ENCODE measurements at regions not wholly inside any gene's neighbourhood (a gene's known extent, or its start where the extent isn't known, plus 50 kb on each side); places are given as distances from the start of the nearest gene placed in this dataset.
"Not testable (repeated sequence)": the region's sequence is repeated elsewhere in the genome, so short reads cannot be mapped to it uniquely, and the experiment has no call there.

- in situ Hi-C loops (cut with MboI; ENCODE audit: low sequenced_read_pairs in 4 of 4) (no loop called here), intact Hi-C loops (cut with DNase I; ENCODE audit: low total_unique reads) (no loop called here)
- no peaks in the 10 kb centered on the region for H3K36me3 ChIP-seq
- TF ChIP-seq, protein P1, sequence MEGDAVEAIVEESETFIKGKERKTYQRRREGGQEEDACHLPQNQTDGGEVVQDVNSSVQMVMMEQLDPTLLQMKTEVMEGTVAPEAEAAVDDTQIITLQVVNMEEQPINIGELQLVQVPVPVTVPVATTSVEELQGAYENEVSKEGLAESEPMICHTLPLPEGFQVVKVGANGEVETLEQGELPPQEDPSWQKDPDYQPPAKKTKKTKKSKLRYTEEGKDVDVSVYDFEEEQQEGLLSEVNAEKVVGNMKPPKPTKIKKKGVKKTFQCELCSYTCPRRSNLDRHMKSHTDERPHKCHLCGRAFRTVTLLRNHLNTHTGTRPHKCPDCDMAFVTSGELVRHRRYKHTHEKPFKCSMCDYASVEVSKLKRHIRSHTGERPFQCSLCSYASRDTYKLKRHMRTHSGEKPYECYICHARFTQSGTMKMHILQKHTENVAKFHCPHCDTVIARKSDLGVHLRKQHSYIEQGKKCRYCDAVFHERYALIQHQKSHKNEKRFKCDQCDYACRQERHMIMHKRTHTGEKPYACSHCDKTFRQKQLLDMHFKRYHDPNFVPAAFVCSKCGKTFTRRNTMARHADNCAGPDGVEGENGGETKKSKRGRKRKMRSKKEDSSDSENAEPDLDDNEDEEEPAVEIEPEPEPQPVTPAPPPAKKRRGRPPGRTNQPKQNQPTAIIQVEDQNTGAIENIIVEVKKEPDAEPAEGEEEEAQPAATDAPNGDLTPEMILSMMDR (IDR thresholded peaks at IDR 0.05 in 4 of 5, conservative IDR thresholded peaks at IDR 0.05 in 1 of 5), result no peak
- TF ChIP-seq POLR2A (IDR thresholded peaks at IDR 0.05), result no peak
- H3K4me1 ChIP-seq, result no peaks in the 10 kb centered on the region
- H3K9me3 ChIP-seq, result no peaks in the 10 kb centered on the region
- no peak for DNase-seq
- no peak overlapping the region for H3K4me3 ChIP-seq
- H3K27me3 ChIP-seq, result peaks cover 0 to 5% (median 2%) of the 10 kb centered on the region in 3 donors
- H3K27ac ChIP-seq, result no peak overlapping the region
- no peak for ATAC-seq
These were observed 102.9 kb upstream of the LRPAP1 start for GRCh38 chr4:3634894-3635820.

GRCh38 chr4:3634281-3634857, 102.1 kb upstream of the LRPAP1 start:
- H3K27ac ChIP-seq, result no peak overlapping the region
- no peaks in the 10 kb centered on the region for H3K36me3 ChIP-seq
- H3K9me3 ChIP-seq, result no peaks in the 10 kb centered on the region
- TF ChIP-seq, protein P1 (IDR thresholded peaks at IDR 0.05 in 4 of 5, conservative IDR thresholded peaks at IDR 0.05 in 1 of 5), result no peak
- TF ChIP-seq POLR2A (IDR thresholded peaks at IDR 0.05), result no peak
- H3K27me3 ChIP-seq, result peaks cover 0 to 5% (median 2%) of the 10 kb centered on the region in 3 donors
- ATAC-seq, result no peak
- no peaks in the 10 kb centered on the region for H3K4me1 ChIP-seq
- no peak for DNase-seq
- intact Hi-C loops (cut with DNase I; ENCODE audit: low total_unique reads), result no loop called here
- in situ Hi-C loops (cut with MboI; ENCODE audit: low sequenced_read_pairs in 4 of 4), result no loop called here
- H3K4me3 ChIP-seq, result no peak overlapping the region

- H3K27ac ChIP-seq; intact Hi-C loops (cut with DNase I; ENCODE audit: low total_unique reads); H3K27me3 ChIP-seq; H3K9me3 ChIP-seq; H3K36me3 ChIP-seq; H3K4me1 ChIP-seq; DNase-seq; in situ Hi-C loops (cut with MboI; ENCODE audit: low sequenced_read_pairs in 4 of 4); ATAC-seq; H3K4me3 ChIP-seq: not testable (repeated sequence)
These were observed 101.1 kb upstream of the LRPAP1 start for GRCh38 chr4:3633277-3633676.

GRCh38 chr4:3632794-3633193, 100.6 kb upstream of the LRPAP1 start:
- H3K36me3 ChIP-seq; H3K9me3 ChIP-seq; H3K27me3 ChIP-seq; H3K27ac ChIP-seq; intact Hi-C loops (cut with DNase I; ENCODE audit: low total_unique reads); ATAC-seq; H3K4me3 ChIP-seq; H3K4me1 ChIP-seq; DNase-seq; in situ Hi-C loops (cut with MboI; ENCODE audit: low sequenced_read_pairs in 4 of 4): not testable (repeated sequence)

- in situ Hi-C loops (cut with MboI; ENCODE audit: low sequenced_read_pairs in 4 of 4); H3K27ac ChIP-seq; DNase-seq: not testable (repeated sequence)
These were observed 99.5 kb upstream of the LRPAP1 start for GRCh38 chr4:3631544-3632266.

More at GRCh38 chr4:3631544-3632266, 99.5 kb upstream of the LRPAP1 start:
- H3K4me3 ChIP-seq; H3K27me3 ChIP-seq; intact Hi-C loops (cut with DNase I; ENCODE audit: low total_unique reads); H3K4me1 ChIP-seq; H3K9me3 ChIP-seq; ATAC-seq; H3K36me3 ChIP-seq: not testable (repeated sequence)

Measured in gastrocnemius medialis (tissue), 4 donors.